HG03108 (cell line): ENCODE measurements at regions not wholly inside any gene's neighbourhood (a gene's known extent, or its start where the extent isn't known, plus 50 kb on each side); places are given as distances from the start of the nearest gene placed in this dataset.

Source experiments
- ATAC-seq: cut with Tn5 transposase; IDR thresholded peaks from one replicate; pipeline ENCODE4 v1.9.1; 2021; ENCODE audit warnings: moderate library complexity; ENCODE audit not compliant: unreplicated experiment

GRCh38 chr6:97790926-97791590 is 508.0 kb upstream of the MMS22L start:
- no peak for ATAC-seq

DNA sequence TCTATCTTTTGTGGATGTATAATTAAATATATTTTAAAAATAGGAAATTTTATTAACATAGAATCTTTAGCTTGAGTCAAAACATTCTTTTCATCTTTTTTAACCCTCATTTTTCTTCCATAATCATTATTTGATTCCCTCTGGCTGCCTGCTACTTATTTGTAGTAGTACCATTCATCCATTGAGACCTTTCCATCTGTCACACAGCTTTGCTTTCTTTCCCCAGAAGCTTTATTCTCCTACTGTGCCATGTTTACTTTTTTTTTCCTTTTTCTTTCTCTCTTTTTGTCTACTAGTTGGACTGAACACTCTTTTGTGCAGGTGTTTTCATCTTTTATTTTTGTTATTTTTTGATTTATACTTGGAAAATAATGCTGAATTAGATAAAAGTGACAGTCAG is 522.6 kb upstream of the MMS22L start:
- ATAC-seq: no peak

- ATAC-seq: no peak
Observed at GRCh38 chr6:97812940-97813339, 529.9 kb upstream of the MMS22L start.

- ATAC-seq: no peak
Observed at GRCh38 chr6:97813889-97814567, 531.0 kb upstream of the MMS22L start.

DNA sequence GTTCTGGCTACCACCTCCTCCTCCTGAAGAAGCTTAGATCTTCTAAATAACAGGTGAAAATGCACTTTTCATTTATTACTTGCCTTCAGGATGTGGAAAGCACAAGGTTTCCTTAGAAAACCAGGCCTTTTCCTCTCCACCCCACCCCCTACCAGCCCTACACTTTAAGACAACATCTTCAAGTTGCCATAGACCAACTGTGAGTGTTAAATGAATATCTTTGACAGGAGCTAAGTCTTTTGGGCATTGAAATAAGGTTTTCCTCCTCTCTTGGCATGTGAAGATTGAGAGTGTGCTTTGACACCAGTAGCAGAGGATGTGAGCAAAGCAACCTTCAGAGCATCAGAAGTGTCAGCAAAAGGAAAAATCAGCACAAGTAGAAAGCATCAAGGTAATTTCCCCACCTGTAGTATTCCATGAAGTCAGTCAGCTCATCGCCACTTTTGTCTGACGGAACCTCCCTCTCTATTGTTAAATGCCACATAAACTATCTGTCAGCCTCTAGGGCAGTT is 532.3 kb upstream of the MMS22L start:
- ATAC-seq: no peak

- ATAC-seq: no peak
Observed at GRCh38 chr6:97816526-97816925, 533.5 kb upstream of the MMS22L start.

GRCh38 chr6:97819710-97820109 is 536.7 kb upstream of the MMS22L start:
- no peak for ATAC-seq

- no peak for ATAC-seq
Observed at GRCh38 chr6:97820400-97820799, 537.4 kb upstream of the MMS22L start.

DNA sequence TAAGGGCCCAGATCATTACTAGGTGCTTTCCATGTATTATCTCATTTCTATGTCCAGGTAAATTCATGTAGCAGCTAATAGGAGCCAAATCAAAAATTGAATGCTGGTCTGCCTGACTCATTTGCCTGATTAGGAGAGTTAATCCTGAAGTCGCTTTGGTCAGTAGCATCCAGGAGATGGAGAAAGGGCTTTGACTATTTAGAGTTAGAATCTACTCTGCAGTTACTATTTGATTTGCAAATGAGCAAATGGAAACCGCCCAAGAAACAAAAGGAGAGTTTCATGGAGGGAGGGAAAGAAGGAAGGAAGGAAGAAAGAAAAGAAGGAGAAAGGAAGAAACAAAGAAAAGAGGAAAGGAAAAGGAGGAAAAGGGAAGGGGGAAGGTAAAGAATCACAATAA is 539.6 kb upstream of the MMS22L start:
- ATAC-seq: no peak

- ATAC-seq: no peak
Observed at GRCh38 chr6:97841763-97842162, 558.7 kb upstream of the MMS22L start.

DNA sequence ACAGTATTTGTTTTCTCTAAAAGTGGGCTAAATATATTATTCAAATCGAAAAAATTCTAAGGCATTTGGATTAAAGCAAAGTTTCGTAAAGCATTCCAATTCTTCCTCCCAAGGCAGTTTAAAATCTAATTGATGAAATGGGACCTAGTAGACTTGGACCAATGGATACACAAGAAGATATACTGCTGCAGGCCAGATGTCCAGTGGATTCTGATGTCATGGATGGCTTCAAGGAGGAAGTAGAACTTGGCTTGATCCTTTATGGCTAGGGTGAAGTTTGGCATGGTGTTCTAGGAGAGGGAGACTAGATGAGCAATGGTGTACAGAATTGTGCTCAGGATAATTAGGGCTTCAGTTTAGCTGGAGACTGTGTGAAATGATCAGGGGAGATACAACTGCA is 559.5 kb upstream of the MMS22L start:
- no peak for ATAC-seq

- ATAC-seq: no peak
Observed at GRCh38 chr6:97849390-97849789, 566.4 kb upstream of the MMS22L start.

- no peak for ATAC-seq
Observed at GRCh38 chr6:97850458-97851212, 567.6 kb upstream of the MMS22L start.

- no peak for ATAC-seq
Observed at GRCh38 chr6:97863697-97864096, 580.7 kb upstream of the MMS22L start.

GRCh38 chr6:97864366-97864765 is 581.4 kb upstream of the MMS22L start:
- no peak for ATAC-seq

DNA sequence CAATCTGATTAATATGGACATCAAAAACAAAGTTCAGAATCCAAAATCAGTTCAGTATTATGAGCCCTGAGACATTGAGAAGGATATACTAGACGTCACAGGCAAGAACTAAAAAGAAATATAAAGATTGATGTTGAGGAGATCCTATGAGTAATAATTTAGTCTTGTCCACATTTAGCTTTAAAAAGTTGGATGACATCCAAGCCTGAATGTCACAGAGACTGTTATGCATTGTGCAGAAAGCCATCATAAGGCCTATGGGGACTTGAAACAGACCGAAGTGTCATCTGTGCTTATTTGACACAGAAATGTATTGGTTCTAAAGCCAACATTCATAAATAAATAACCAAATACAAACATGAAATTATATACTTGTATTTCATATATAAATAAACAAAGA is 581.8 kb upstream of the MMS22L start:
- ATAC-seq: no peak

DNA sequence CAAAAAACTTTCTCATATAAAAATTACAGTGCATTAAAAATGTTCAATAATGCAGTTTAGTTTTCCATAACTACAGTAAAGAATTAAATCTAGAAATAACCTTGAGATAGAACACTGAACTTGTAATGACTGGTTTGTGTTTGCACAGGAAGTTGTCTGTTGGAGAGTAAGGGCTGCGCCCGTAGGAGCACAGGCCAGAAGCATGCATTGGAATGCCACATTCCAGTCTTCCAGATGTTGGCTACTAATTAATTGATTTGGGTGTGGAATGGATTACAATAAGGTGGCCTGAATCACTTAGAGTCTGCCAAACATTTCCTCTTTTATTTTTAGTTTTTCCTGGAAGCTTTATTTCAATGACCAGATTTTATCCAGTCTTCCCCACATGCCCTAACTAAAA is 582.6 kb upstream of the MMS22L start:
- no peak for ATAC-seq

DNA sequence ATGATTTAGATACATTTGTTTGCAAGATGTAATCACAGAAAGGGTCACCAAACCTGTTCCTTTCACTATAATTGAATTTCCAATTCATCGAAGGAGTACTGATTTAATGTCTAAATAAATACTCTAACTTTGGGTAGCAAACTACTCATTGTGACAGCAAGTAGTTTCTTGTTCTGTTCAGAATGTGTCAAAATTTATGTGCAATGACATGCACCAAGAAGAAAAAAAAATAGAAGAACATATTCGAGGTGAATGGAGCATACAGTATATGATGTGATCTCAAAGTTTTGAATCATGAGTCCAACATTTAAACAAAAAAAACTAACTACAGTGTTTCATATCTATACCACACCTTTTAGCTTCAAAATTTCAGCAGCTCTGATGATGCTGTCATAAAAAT is 583.6 kb upstream of the MMS22L start:
- ATAC-seq: no peak

DNA sequence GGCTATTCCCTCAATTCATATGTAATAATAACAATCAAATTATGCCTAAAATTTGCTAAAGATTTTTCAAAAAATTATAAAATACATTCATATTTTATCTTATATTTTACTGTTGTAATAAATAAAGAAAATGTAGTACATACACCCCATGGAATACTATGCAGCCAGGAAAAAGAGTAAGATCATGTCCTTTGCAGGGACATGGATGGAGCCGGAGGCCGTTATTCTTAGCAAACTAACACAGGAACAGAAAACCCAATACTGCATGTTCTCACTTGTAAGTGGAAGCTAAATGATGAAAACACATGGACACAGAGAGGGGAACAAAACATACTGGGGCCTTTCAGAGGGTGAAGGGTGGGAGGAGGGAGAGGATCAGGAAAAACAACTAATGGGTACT is 584.2 kb upstream of the MMS22L start:
- no peak for ATAC-seq

DNA sequence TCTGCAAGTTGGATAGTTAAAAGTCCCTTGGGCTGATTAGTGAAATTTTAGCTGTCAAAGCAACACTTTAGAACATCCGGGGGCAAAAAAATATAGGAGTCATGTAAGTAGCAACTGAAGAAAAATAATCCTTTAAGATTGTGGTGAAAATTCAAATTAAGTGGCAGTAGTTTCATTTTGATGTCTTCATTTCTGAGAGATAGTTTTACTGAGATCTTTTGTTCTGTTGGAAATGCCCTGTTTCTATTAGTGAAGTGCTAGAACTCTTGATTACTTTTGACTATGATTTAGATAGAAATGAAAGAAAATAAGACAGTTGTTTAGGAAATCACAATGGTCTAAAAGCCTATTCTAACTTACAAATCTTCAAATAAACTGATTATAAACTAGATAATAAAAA is 587.3 kb upstream of the MMS22L start:
- ATAC-seq: no peak

DNA sequence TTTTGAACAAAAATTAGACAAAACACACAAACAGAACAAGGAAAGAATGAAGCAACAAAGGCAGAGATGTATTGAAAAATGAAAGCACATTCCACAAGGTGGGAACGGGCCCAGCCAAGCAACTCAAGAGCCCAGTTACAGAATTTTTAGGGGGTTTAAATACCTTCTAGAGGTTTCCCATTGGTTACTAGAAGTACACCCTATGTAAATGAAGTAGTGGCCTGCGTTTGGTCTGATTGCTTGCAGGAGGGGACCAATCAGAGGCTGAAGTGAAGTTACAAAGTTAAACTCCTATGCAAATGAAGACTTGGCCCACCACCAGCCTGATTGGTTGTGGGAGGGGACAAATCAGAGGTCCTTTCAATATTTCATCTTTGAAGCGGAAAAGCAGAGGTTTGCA is 593.7 kb upstream of the MMS22L start:
- no peak for ATAC-seq

GRCh38 chr6:97882755-97883154 is 599.7 kb upstream of the MMS22L start:
- ATAC-seq: no peak
